ENCODE measurements at regions not wholly inside any gene's neighbourhood (a gene's known extent, or its start where the extent isn't known, plus 50 kb on each side); places are given as distances from the start of the nearest gene placed in this dataset.

DNA sequence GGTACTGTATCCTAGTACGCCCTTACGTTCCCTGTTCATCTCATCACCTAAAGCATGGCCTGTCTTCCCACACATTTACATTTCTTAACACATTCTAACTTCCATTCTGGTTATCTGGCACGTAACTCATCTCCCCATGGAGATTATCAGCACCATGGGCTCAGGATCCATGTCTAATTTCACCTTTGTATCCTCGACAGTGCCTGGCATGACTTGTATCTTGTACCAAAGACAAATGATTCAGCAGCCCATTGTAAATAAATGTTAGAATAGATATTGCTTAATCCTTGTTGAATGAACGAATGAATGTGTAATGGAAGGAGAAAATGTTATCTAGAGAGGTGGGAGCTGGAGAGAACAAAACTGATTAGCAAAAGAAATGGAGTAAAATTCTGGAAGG is 69.7 kb upstream of the TPM1 start:
- no peak overlapping the region for H3K14ac ChIP-seq (ENCODE audit: low read length)
- no peak overlapping the region for H2BK12ac ChIP-seq (ENCODE audit: low read length)
- no peak overlapping the region for H3K27ac ChIP-seq (replicated peaks; ENCODE audit: low read length)
- H4K91ac ChIP-seq (ENCODE audit: low read depth, low read length, poor library complexity) = no peak overlapping the region
- no peak overlapping the region for H3K9ac ChIP-seq (ENCODE audit: low read depth, low read length, poor library complexity)
- H3K23ac ChIP-seq (ENCODE audit: low read depth, low read length, poor library complexity) = no peak overlapping the region
- H3K9me3 ChIP-seq (replicated peaks in 1 of 2; ENCODE audit: control insufficient read depth in 2 of 2, insufficient read depth in 1 of 2, low read depth in 1 of 2, low read length in 2 of 2) = peaks cover 0 to 2% of the 10 kb centered on the region in 2 donors
- no peak overlapping the region for H2BK120ac ChIP-seq (ENCODE audit: low read depth, low read length)
- no peaks in the 10 kb centered on the region for H3K36me3 ChIP-seq (replicated peaks in 1 of 2; ENCODE audit: control insufficient read depth in 2 of 2, insufficient read depth in 2 of 2, low read length in 2 of 2)
- H2BK15ac ChIP-seq (ENCODE audit: low read length) = no peak overlapping the region
- H3K4me3 ChIP-seq (ENCODE audit: low read length in 2 of 2) = no peak overlapping the region
- no peak overlapping the region for H3K4me2 ChIP-seq (ENCODE audit: insufficient read depth, low read length, poor library complexity, severe bottlenecking)
- H4K8ac ChIP-seq (ENCODE audit: low read depth, low read length) = no peak overlapping the region
- DNase-seq (ENCODE audit: low spot score) = no peak
- no peak overlapping the region for H3K4ac ChIP-seq (ENCODE audit: low read length)
- H3K4me1 ChIP-seq (ENCODE audit: control insufficient read depth in 2 of 2, insufficient read depth in 1 of 2, low read depth in 1 of 2, low read length in 2 of 2) = peaks cover 9 to 12% of the 10 kb centered on the region in 2 donors
- no peak overlapping the region for H3K18ac ChIP-seq (ENCODE audit: low read length)
- whole genome bisulfite sequencing, 2 donors (ENCODE audit: extremely low coverage in 2 of 2, insufficient read length in 2 of 2, insufficient replicate concordance in 1 of 2) = 100% methylated on average over 1 of the region's 5 CpGs; no CpG with 5 or more reads in 1 of the 2 donors
- H2AFZ ChIP-seq (ENCODE audit: low read length) = no peak overlapping the region
- H3K79me1 ChIP-seq (ENCODE audit: low read depth, low read length) = no peaks in the 10 kb centered on the region
- peaks cover 0 to 6% (median 0%) of the 10 kb centered on the region in 3 experiments for H3K27me3 ChIP-seq (ENCODE audit: control insufficient read depth in 3 of 3, insufficient read depth in 3 of 3, low read depth in 1 of 3, low read length in 3 of 3)
- no peak overlapping the region for H2BK5ac ChIP-seq (ENCODE audit: low read length)
- no peak overlapping the region for H2AK5ac ChIP-seq (ENCODE audit: low read depth, low read length)

DNA sequence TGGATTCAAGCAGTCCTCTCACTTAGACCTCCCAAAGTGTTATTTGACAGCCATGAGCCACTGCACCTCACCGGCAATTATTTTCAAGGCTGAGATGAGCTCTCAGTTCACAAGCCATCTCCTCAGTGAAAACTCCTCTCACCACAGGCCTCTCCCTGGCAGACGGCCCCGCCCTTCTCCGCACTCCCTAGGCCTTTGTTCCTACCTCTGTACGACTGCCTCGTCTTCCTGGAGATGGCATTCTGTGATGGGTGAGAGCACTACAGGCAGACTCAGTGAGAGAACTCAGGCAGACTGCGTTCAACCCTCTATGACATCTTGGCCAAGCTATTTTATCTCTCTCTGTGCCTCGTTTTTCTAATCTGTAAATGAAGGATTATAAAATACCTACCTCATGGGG is 67.0 kb upstream of the TPM1 start:
- H3K23ac ChIP-seq (ENCODE audit: low read depth, low read length, poor library complexity) = no peak overlapping the region
- H2AFZ ChIP-seq (ENCODE audit: low read length) = no peak overlapping the region
- peaks cover 6 to 19% of the 10 kb centered on the region in 2 donors for H3K4me1 ChIP-seq (ENCODE audit: control insufficient read depth in 2 of 2, insufficient read depth in 1 of 2, low read depth in 1 of 2, low read length in 2 of 2)
- no peak overlapping the region for H2BK120ac ChIP-seq (ENCODE audit: low read depth, low read length)
- no peak overlapping the region for H2BK15ac ChIP-seq (ENCODE audit: low read length)
- no peaks in the 10 kb centered on the region for H3K9me3 ChIP-seq (replicated peaks in 1 of 2; ENCODE audit: control insufficient read depth in 2 of 2, insufficient read depth in 1 of 2, low read depth in 1 of 2, low read length in 2 of 2)
- no peak overlapping the region for H4K8ac ChIP-seq (ENCODE audit: low read depth, low read length)
- H3K27me3 ChIP-seq (ENCODE audit: control insufficient read depth in 3 of 3, insufficient read depth in 3 of 3, low read depth in 1 of 3, low read length in 3 of 3) = peaks cover 0 to 6% (median 0%) of the 10 kb centered on the region in 3 experiments
- no peak for DNase-seq (ENCODE audit: low spot score)
- no peak overlapping the region for H3K9ac ChIP-seq (ENCODE audit: low read depth, low read length, poor library complexity)
- H3K14ac ChIP-seq (ENCODE audit: low read length) = no peak overlapping the region
- WGBS, 2 donors (ENCODE audit: extremely low coverage in 2 of 2, insufficient read length in 2 of 2, insufficient replicate concordance in 1 of 2) = no CpG with 5 or more reads among the region's 8 CpGs
- no peaks in the 10 kb centered on the region for H3K36me3 ChIP-seq (replicated peaks in 1 of 2; ENCODE audit: control insufficient read depth in 2 of 2, insufficient read depth in 2 of 2, low read length in 2 of 2)
- no peak overlapping the region for H2BK5ac ChIP-seq (ENCODE audit: low read length)
- H4K91ac ChIP-seq (ENCODE audit: low read depth, low read length, poor library complexity) = no peak overlapping the region
- H3K79me1 ChIP-seq (ENCODE audit: low read depth, low read length) = no peaks in the 10 kb centered on the region
- H3K18ac ChIP-seq (ENCODE audit: low read length) = no peak overlapping the region
- H2AK5ac ChIP-seq (ENCODE audit: low read depth, low read length) = no peak overlapping the region
- no peak overlapping the region for H3K4me2 ChIP-seq (ENCODE audit: insufficient read depth, low read length, poor library complexity, severe bottlenecking)
- H2BK12ac ChIP-seq (ENCODE audit: low read length) = no peak overlapping the region
- H3K27ac ChIP-seq (replicated peaks; ENCODE audit: low read length) = peak overlapping the region; percentile 0
- H3K4ac ChIP-seq (ENCODE audit: low read length) = no peak overlapping the region
- no peak overlapping the region for H3K4me3 ChIP-seq (ENCODE audit: low read length in 2 of 2)

DNA sequence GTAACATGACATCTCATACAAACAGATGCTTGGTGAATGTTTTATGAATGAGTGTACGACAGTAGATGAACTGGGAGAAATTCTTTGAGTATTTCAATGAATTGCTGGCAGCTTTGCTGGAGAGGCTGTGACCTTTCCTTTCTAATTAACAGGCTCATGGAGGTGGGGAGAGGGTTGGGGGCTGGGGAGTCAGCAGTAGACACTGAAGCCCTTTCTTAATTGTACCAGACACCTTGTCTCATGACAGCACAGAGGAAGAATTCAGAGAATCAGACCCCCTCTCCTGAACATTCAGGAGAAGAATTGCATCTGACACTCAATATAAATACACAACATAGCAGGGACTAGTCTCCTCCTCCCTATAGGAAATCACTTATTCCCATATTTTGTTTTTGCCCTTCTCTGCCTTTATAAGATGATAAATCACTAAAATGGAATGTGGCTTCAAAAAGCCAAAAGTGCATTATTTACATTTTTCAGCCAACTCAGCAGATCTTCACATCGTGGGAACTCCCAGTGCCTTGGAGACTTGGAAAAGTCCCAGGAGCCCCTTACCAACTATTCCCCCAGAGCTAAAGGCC is 66.2 kb upstream of the TPM1 start:
- Histone ChIP-seq H3K18ac (ENCODE audit: low read length) (peak overlapping the region; percentile 55), H2AK5ac (ENCODE audit: low read depth, low read length) (no peak overlapping the region), H2AFZ (ENCODE audit: low read length) (no peak overlapping the region), H3K27ac (replicated peaks; ENCODE audit: low read length) (peak overlapping the region; percentile 73), H2BK12ac (ENCODE audit: low read length) (no peak overlapping the region), H2BK5ac (ENCODE audit: low read length) (peak overlapping the region; percentile 59), H2BK120ac (ENCODE audit: low read depth, low read length) (no peak overlapping the region), H2BK15ac (ENCODE audit: low read length) (no peak overlapping the region), H3K79me1 (ENCODE audit: low read depth, low read length) (no peaks in the 10 kb centered on the region), H3K14ac (ENCODE audit: low read length) (no peak overlapping the region), H3K9me3 (replicated peaks in 1 of 2; ENCODE audit: control insufficient read depth in 2 of 2, insufficient read depth in 1 of 2, low read depth in 1 of 2, low read length in 2 of 2) (no peaks in the 10 kb centered on the region), H3K4ac (ENCODE audit: low read length) (no peak overlapping the region), H3K27me3 (ENCODE audit: control insufficient read depth in 3 of 3, insufficient read depth in 3 of 3, low read depth in 1 of 3, low read length in 3 of 3) (peaks cover 0 to 6% (median 0%) of the 10 kb centered on the region in 3 experiments), H4K8ac (ENCODE audit: low read depth, low read length) (no peak overlapping the region), H3K4me2 (ENCODE audit: insufficient read depth, low read length, poor library complexity, severe bottlenecking) (peak overlapping the region; percentile 44), H3K4me1 (ENCODE audit: control insufficient read depth in 2 of 2, insufficient read depth in 1 of 2, low read depth in 1 of 2, low read length in 2 of 2) (peaks cover 6 to 19% of the 10 kb centered on the region in 2 donors), H3K4me3 (ENCODE audit: low read length in 2 of 2) (no peak overlapping the region), H3K36me3 (replicated peaks in 1 of 2; ENCODE audit: control insufficient read depth in 2 of 2, insufficient read depth in 2 of 2, low read length in 2 of 2) (no peaks in the 10 kb centered on the region), H4K91ac (ENCODE audit: low read depth, low read length, poor library complexity) (no peak overlapping the region), H3K23ac (ENCODE audit: low read depth, low read length, poor library complexity) (no peak overlapping the region), H3K9ac (ENCODE audit: low read depth, low read length, poor library complexity) (no peak overlapping the region)
- DNase-seq (ENCODE audit: low spot score) = no peak
- WGBS, 2 donors (ENCODE audit: extremely low coverage in 2 of 2, insufficient read length in 2 of 2, insufficient replicate concordance in 1 of 2) = no CpG with 5 or more reads among the region's 2 CpGs

DNA sequence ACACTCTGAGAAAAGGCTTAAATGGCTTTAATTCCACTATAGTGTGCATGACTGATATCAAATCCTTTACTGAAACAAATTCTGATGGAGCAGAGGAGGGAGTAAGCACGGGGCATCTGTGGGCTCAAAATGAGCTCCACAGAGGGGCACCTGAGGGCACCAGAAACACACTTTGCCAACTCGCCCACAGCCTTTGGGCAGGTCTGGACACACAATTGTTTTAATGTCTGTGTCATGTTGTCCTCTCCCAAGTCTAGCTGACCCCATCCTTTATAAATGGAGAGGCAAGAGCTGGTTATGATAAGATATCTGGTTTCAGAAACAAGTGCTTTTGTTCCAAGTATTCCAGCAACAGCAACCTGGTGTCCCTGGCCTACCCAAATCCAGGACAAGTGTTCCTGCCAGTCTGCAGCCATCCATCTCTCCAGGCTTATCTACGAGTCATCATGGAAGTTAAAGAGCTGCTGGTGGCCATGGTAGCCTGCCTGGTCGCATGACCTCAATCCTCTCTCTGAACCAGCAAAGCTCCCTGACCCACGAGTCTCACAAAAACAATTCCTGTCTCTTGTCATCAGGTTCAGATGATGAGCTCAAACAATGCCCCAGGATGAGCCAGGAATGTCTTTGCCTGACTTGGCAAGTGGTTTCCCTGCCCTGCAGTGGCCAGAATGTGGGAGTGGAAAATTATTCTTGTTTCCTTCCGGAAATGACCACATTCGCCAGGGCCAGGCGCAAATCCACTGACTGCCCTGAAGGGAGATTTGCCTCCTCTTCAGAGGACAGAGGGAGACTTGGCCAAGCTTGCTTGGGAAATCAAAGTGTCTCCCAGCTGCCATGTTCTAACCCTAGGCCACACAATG is 64.4 kb upstream of the TPM1 start:
- no peak overlapping the region for H4K91ac ChIP-seq (ENCODE audit: low read depth, low read length, poor library complexity)
- H2BK120ac ChIP-seq (ENCODE audit: low read depth, low read length) = peak overlapping the region; percentile 14
- H2BK5ac ChIP-seq (ENCODE audit: low read length) = no peak overlapping the region
- peaks cover 0 to 3% (median 0%) of the 10 kb centered on the region in 3 experiments for H3K27me3 ChIP-seq (ENCODE audit: control insufficient read depth in 3 of 3, insufficient read depth in 3 of 3, low read depth in 1 of 3, low read length in 3 of 3)
- no peak overlapping the region for H3K4me3 ChIP-seq (ENCODE audit: low read length in 2 of 2)
- peaks cover 6 to 19% of the 10 kb centered on the region in 2 donors for H3K4me1 ChIP-seq (ENCODE audit: control insufficient read depth in 2 of 2, insufficient read depth in 1 of 2, low read depth in 1 of 2, low read length in 2 of 2)
- H3K23ac ChIP-seq (ENCODE audit: low read depth, low read length, poor library complexity) = no peak overlapping the region
- WGBS, 2 donors (ENCODE audit: extremely low coverage in 2 of 2, insufficient read length in 2 of 2, insufficient replicate concordance in 1 of 2) = no CpG with 5 or more reads among the region's 8 CpGs
- no peak for DNase-seq (ENCODE audit: low spot score)
- H3K14ac ChIP-seq (ENCODE audit: low read length) = no peak overlapping the region
- H3K4me2 ChIP-seq (ENCODE audit: insufficient read depth, low read length, poor library complexity, severe bottlenecking) = no peak overlapping the region
- no peak overlapping the region for H2BK15ac ChIP-seq (ENCODE audit: low read length)
- no peak overlapping the region for H3K27ac ChIP-seq (replicated peaks; ENCODE audit: low read length)
- H3K9me3 ChIP-seq (replicated peaks in 1 of 2; ENCODE audit: control insufficient read depth in 2 of 2, insufficient read depth in 1 of 2, low read depth in 1 of 2, low read length in 2 of 2) = no peaks in the 10 kb centered on the region
- no peaks in the 10 kb centered on the region for H3K79me1 ChIP-seq (ENCODE audit: low read depth, low read length)
- H2BK12ac ChIP-seq (ENCODE audit: low read length) = no peak overlapping the region
- no peak overlapping the region for H3K9ac ChIP-seq (ENCODE audit: low read depth, low read length, poor library complexity)
- H4K8ac ChIP-seq (ENCODE audit: low read depth, low read length) = no peak overlapping the region
- H3K18ac ChIP-seq (ENCODE audit: low read length) = peak overlapping the region; percentile 5
- no peak overlapping the region for H3K4ac ChIP-seq (ENCODE audit: low read length)
- no peaks in the 10 kb centered on the region for H3K36me3 ChIP-seq (replicated peaks in 1 of 2; ENCODE audit: control insufficient read depth in 2 of 2, insufficient read depth in 2 of 2, low read length in 2 of 2)
- no peak overlapping the region for H2AFZ ChIP-seq (ENCODE audit: low read length)
- peak overlapping the region; percentile 28 for H2AK5ac ChIP-seq (ENCODE audit: low read depth, low read length)
